ENCODE measurements at regions not wholly inside any gene's neighbourhood (a gene's known extent, or its start where the extent isn't known, plus 50 kb on each side); places are given as distances from the start of the nearest gene placed in this dataset.
"Not testable (repeated sequence)": the region's sequence is repeated elsewhere in the genome, so short reads cannot be mapped to it uniquely, and the experiment has no call there.

- no peak for TF ChIP-seq CTCF (IDR thresholded peaks at IDR 0.05; ENCODE audit: low read depth, low read length)
- peak; percentile 60 for DNase-seq (ENCODE audit: extremely low read depth, low read depth)
These were observed 83.5 kb upstream of the PRDX6 start for GRCh38 chr1:173393659-173394000.

- not testable (repeated sequence) for DNase-seq (ENCODE audit: extremely low read depth, low read depth)
These were observed 82.3 kb upstream of the PRDX6 start for GRCh38 chr1:173394813-173395212.

DNA sequence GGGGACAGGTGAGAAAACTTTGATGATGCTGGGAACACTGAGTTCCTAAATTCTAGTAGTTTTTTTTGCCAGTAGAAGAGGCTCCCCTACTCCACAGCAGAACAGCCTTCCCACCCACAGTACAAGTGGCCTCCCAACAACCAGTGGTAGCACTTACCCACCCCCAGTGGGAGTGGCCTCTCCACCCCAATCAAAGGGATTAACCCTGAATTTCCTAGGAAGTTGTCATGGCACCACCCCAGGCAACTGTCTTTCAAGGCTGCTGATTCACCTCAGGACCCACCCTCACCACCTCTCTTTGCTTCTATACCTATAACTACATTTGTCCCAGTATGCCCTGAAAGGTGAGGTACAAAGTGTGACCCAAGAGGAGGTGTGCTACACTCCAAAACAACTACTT is 81.4 kb upstream of the PRDX6 start:
- no peak for TF ChIP-seq CTCF (IDR thresholded peaks at IDR 0.05; ENCODE audit: low read depth, low read length)
- DNase-seq (ENCODE audit: extremely low read depth, low read depth) = no peak

DNA sequence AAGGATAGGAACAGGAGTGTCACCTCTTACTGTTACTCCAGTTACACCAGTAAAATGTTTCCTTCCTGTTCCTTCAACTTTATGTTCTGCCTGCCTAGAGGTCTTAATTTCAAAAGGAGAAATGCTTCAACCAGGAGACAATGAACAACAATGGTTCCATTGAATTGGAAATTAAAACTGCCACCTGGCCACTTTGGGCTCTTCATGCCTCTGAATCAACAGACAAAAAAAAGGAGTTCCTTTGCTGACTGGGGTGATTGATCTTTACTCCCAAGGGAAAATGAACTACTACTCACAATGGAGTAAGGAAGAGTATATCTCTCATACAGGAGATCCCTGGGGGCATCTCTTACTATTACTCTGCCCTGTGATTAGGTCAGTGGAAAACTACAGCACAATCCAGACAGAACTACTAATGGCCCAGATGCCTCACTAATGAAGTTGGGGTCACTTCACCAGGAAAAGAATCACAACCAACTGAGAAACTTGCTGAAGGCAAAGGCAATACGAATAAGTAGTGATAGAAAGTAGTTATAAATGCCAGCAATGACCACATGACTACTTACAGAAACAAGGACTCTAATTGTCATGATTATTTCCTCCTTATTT is 76.6 kb upstream of the PRDX6 start:
- no peak for DNase-seq (ENCODE audit: extremely low read depth, low read depth)
- no peak for TF ChIP-seq CTCF (IDR thresholded peaks at IDR 0.05; ENCODE audit: low read depth, low read length)

DNA sequence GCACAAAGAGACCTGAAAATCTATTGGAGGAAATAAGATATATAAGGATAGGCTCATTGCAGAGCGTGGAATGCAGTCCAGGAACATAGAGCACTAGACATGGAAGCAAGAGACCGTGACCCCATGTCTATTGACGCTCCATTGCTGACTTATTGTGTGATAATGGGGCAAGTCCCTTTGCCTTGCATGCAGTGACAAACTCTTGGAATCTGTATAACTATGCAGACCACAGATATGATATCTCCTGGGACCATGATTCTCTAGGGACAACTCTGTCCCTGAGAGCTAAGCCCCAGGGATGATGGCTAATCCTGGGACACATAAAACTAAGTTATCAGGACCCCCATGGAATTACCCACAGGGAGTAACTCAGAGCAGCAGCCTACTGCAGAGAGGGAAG is 73.1 kb upstream of the PRDX6 start:
- TF ChIP-seq CTCF (IDR thresholded peaks at IDR 0.05; ENCODE audit: low read depth, low read length) = no peak
- DNase-seq (ENCODE audit: extremely low read depth, low read depth) = no peak

DNA sequence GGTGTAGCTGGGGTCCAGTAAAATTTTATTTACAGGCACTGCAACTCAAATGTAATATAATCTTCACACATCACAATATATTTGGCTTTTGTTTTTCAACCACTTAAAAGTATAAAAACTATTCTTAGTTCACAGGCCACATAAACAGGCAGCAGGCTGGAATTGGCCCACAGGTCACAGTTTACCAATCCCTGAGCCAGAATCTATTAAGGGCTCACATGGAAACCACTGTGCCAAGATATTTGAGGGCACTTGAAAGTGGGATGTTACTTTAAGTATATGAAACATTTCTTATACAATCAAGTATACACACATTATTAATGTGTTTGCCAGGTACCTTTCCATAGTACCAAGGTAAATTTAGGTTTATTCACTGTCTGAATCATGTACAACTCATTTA is 71.9 kb upstream of the PRDX6 start:
- no peak for DNase-seq (ENCODE audit: extremely low read depth, low read depth)
- TF ChIP-seq CTCF (IDR thresholded peaks at IDR 0.05; ENCODE audit: low read depth, low read length) = no peak

GRCh38 chr1:173405834-173406233 is 71.3 kb upstream of the PRDX6 start:
- no peak for TF ChIP-seq CTCF (IDR thresholded peaks at IDR 0.05; ENCODE audit: low read depth, low read length)
- no peak for DNase-seq (ENCODE audit: extremely low read depth, low read depth)

- no peak for TF ChIP-seq CTCF (IDR thresholded peaks at IDR 0.05; ENCODE audit: low read depth, low read length)
- no peak for DNase-seq (ENCODE audit: extremely low read depth, low read depth)
These were observed 70.3 kb upstream of the PRDX6 start for GRCh38 chr1:173406783-173407230.
